ENCODE measurements at regions not wholly inside any gene's neighbourhood (a gene's known extent, or its start where the extent isn't known, plus 50 kb on each side); places are given as distances from the start of the nearest gene placed in this dataset.

DNA sequence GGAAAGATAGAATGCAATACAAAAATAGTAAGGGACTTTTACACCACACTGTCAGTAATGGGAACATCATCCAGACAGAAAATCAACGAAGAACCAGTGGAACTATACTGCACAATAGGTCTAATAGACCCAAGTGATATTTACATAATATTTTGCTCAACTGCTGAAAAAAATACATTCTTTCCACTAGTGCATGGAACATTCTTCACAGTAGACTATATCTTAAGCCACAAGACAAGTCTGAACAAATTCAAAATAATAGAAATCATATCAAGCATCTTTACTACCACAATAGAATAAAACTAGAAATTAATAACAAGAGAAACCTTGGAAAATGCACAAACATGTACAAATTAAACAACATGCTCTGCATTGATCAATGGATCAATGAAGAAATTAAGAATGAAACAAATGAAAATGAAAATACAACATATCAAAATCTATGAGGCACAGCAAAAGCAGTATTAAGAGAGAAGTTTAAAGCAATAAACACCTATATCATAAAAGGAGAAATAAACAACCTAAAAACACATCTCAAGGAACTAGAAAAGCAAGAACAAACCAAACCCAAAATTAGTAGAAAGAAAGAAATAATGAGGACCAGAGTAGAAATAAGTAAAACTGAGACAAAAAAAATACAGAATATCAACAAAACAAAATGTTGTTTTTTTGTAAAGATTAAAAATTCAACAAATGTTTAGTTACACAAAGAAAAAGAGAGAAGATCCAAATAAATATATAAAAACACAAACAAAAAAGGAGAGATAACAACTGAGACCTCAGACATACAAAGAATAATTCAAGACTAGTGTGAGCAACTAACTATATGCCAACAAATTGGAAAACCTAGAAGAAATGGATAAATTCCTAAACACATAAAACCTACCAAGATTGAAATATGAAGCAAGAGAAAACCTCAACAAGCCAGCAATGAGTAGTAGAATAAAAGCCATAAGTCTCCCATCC, 51.5 kb upstream of the ANTXR2 start:
- DNase-seq (ENCODE audit: low spot score), result no peak
